ENCODE measurements at regions not wholly inside any gene's neighbourhood (a gene's known extent, or its start where the extent isn't known, plus 50 kb on each side); places are given as distances from the start of the nearest gene placed in this dataset.

GRCh38 chr4:11878241-11878640 lies 449.5 kb upstream of the HS3ST1 start:
- no TSS peak for BruUV-seq (replicated peaks)
- peaks cover 11% of the 10 kb centered on the region for H3K9me3 Mint-ChIP-seq (ENCODE audit: unreplicated experiment)
- H3K27me3 Mint-ChIP-seq (ENCODE audit: insufficient read depth, unreplicated experiment), result no peaks in the 10 kb centered on the region
- ChIA-PET CTCF (no interaction called here), POLR2A (no interaction called here)
- no peak overlapping the region for H3K4me3 Mint-ChIP-seq (ENCODE audit: unreplicated experiment)
- intact Hi-C loops (cut with micrococcal nuclease; ENCODE audit: unreplicated experiment), result no loop called here
- no peaks in the 10 kb centered on the region for H3K36me3 Mint-ChIP-seq (ENCODE audit: insufficient read depth, unreplicated experiment)
- Histone ChIP-seq H3K36me3 (ENCODE audit: control insufficient read depth, insufficient read depth, low read length) (no peaks in the 10 kb centered on the region), H3K27me3 (replicated peaks; ENCODE audit: control insufficient read depth, insufficient read depth, low read length) (no peaks in the 10 kb centered on the region), H3K4me1 (no peaks in the 10 kb centered on the region), H3K4me3 (ENCODE audit: low read depth, low read length) (no peak overlapping the region), H3K9me3 (no peaks in the 10 kb centered on the region; the same call in 1 of the 2 replicates)
- H3K4me1 Mint-ChIP-seq (ENCODE audit: low read depth, unreplicated experiment), result no peaks in the 10 kb centered on the region
- DNase-seq, result no peak
- no peak overlapping the region for H3K27ac Mint-ChIP-seq (ENCODE audit: unreplicated experiment)
- TF ChIP-seq CTCF (IDR thresholded peaks at IDR 0.05; ENCODE audit: insufficient read depth in 1 of 2, low read depth in 1 of 2, low read length in 1 of 2, severe bottlenecking in 1 of 2, unreplicated experiment in 1 of 2), result no peak

DNA sequence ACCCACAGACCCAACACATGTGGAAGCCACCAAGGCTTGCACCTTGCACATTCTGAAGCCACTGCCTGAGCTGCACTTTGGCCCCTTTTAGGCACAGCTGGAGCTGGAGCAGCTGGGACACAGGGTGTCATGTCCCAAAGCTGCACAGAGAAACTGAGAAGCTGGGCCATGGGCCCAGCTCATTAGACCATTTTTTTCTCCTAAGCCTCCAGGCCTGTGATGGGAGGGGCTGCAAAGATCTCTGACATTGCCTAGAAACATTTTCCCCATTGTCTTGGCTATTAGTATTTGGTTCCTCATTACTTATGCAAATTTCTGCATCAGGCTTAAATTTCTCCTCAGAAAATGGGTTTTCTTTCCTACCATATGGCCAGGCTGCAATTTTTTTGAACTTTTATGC lies 447.4 kb upstream of the HS3ST1 start:
- Mint-ChIP-seq H3K27ac (ENCODE audit: unreplicated experiment) (no peak overlapping the region), H3K27me3 (ENCODE audit: insufficient read depth, unreplicated experiment) (no peaks in the 10 kb centered on the region), H3K4me3 (ENCODE audit: unreplicated experiment) (no peak overlapping the region), H3K4me1 (ENCODE audit: low read depth, unreplicated experiment) (no peaks in the 10 kb centered on the region), H3K9me3 (ENCODE audit: unreplicated experiment) (peaks cover 11% of the 10 kb centered on the region), H3K36me3 (ENCODE audit: insufficient read depth, unreplicated experiment) (no peaks in the 10 kb centered on the region)
- H3K4me3 ChIP-seq (ENCODE audit: low read depth, low read length), result no peak overlapping the region
- no peak for TF ChIP-seq CTCF (IDR thresholded peaks at IDR 0.05; ENCODE audit: insufficient read depth in 1 of 2, low read depth in 1 of 2, low read length in 1 of 2, severe bottlenecking in 1 of 2, unreplicated experiment in 1 of 2)
- no peaks in the 10 kb centered on the region for H3K27me3 ChIP-seq (replicated peaks; ENCODE audit: control insufficient read depth, insufficient read depth, low read length)
- H3K4me1 ChIP-seq, result no peaks in the 10 kb centered on the region; the same call in 1 of the 2 replicates
- BruUV-seq (replicated peaks), result no TSS peak
- H3K36me3 ChIP-seq (ENCODE audit: control insufficient read depth, insufficient read depth, low read length), result no peaks in the 10 kb centered on the region
- no peak for DNase-seq
- no peaks in the 10 kb centered on the region; the same call in 1 of the 2 replicates for H3K9me3 ChIP-seq
- ChIA-PET POLR2A (no interaction called here), CTCF (no interaction called here)
- intact Hi-C loops (cut with micrococcal nuclease; ENCODE audit: unreplicated experiment), result no loop called here

DNA sequence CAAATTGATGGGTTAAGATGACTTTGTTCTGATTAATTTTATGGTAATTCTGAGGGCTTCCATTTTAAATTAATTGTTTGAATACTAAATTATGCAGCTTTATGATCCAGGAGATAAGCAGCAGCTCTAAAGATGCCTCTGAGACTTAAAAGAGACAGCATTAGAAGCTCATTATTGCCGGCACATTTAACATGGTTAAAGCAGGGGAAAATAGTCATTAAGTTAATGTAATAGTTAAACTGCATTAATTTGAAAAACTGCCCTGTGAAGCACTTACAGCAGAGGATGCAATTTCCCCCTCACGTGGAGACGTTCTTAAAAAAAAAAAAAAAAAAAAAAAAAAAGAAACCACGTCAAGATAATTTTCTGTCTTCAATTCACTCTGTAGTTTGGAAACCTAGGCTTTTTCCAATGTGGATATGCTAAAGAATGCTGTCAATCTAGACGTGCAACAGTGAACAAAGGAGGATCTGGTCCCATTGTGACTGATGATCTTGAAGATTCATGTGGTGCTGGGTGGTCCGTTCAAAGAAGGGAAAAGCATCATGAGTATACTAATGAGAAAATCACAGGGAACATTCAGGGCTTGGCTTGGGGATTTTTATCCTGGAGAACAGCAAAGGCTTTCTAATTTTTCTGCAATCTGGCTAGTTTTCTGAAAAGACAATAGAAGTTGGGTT lies 440.6 kb upstream of the HS3ST1 start:
- ChIA-PET CTCF (no interaction called here), POLR2A (no interaction called here)

More for the DNA sequence above, 440.6 kb upstream of the HS3ST1 start:
- Mint-ChIP-seq H3K9me3 (ENCODE audit: unreplicated experiment) (no peaks in the 10 kb centered on the region), H3K27ac (ENCODE audit: unreplicated experiment) (no peak overlapping the region), H3K4me1 (ENCODE audit: low read depth, unreplicated experiment) (no peaks in the 10 kb centered on the region), H3K27me3 (ENCODE audit: insufficient read depth, unreplicated experiment) (no peaks in the 10 kb centered on the region), H3K36me3 (ENCODE audit: insufficient read depth, unreplicated experiment) (no peaks in the 10 kb centered on the region), H3K4me3 (ENCODE audit: unreplicated experiment) (no peak overlapping the region)
- Histone ChIP-seq H3K4me1 (peaks cover 4% of the 10 kb centered on the region), H3K27me3 (replicated peaks; ENCODE audit: control insufficient read depth, insufficient read depth, low read length) (no peaks in the 10 kb centered on the region), H3K9me3 (no peaks in the 10 kb centered on the region), H3K4me3 (ENCODE audit: low read depth, low read length) (no peak overlapping the region), H3K36me3 (ENCODE audit: control insufficient read depth, insufficient read depth, low read length) (no peaks in the 10 kb centered on the region)
- TF ChIP-seq CTCF (IDR thresholded peaks at IDR 0.05; ENCODE audit: insufficient read depth in 1 of 2, low read depth in 1 of 2, low read length in 1 of 2, severe bottlenecking in 1 of 2, unreplicated experiment in 1 of 2), result no peak
- intact Hi-C loops (cut with micrococcal nuclease; ENCODE audit: unreplicated experiment), result no loop called here
- BruUV-seq (replicated peaks), result no TSS peak
- DNase-seq, result no peak

All from Caco-2 (cell line).